B cell (primary cell): ENCODE measurements at regions not wholly inside any gene's neighbourhood (a gene's known extent, or its start where the extent isn't known, plus 50 kb on each side); places are given as distances from the start of the nearest gene placed in this dataset.
"Not testable (repeated sequence)": the region's sequence is repeated elsewhere in the genome, so short reads cannot be mapped to it uniquely, and the experiment has no call there.

Experiments used
- CTCF ChIP-seq: fragments of 200-600 bp; IDR thresholded peaks from one replicate; pipeline ENCODE4 v1.8.0; 2022; ENCODE audit warnings: antibody characterized with exemption, mild to moderate bottlenecking
- EZH2 ChIP-seq: IDR thresholded peaks from 2 replicates; pipeline ENCODE4 v1.6.1; 2012; ENCODE audit warnings: borderline replicate concordance, low read depth, mild to moderate bottlenecking, moderate library complexity, low read length; ENCODE audit not compliant: insufficient read depth, poor library complexity, severe bottlenecking

- TF ChIP-seq CTCF, EZH2: not testable (repeated sequence)
Measured at GRCh38 chr9:66153021-66153725, 416.2 kb downstream of the FOXD4L4 start.
